Astrocyte (in vitro differentiated cells and primary cell): ENCODE measurements at regions not wholly inside any gene's neighbourhood (a gene's known extent, or its start where the extent isn't known, plus 50 kb on each side); places are given as distances from the start of the nearest gene placed in this dataset.

Experiments used
- DNase-seq: peaks from one replicate; pipeline ENCODE4 v3.0.0-alpha.2; 2010; ENCODE audit warnings: low read depth
- FAIRE-seq: peaks from 2 replicates; lab custom pipeline; 2011; peaks lifted over from hg19 to GRCh38; lab: Jason Lieb, UNC
- H2AFZ ChIP-seq: 2 replicates; pipeline ENCODE4 v1.6.0; 2012; ENCODE audit warnings: low read depth, low read length, inconsistent platforms
- H3K27ac ChIP-seq: 2 replicates; pipeline ENCODE4 v1.5.1; 2011; ENCODE audit warnings: low read depth, low read length, inconsistent platforms
- H3K27me3 ChIP-seq: 2 replicates; pipeline ENCODE4 v1.6.0; 2011; ENCODE audit warnings: low read length, inconsistent platforms; ENCODE audit not compliant: insufficient read depth
- H3K36me3 ChIP-seq: 2 replicates; pipeline ENCODE4 v1.5.1; 2011; ENCODE audit warnings: low read length, inconsistent platforms; ENCODE audit not compliant: insufficient read depth
- H3K4me1 ChIP-seq: 2 replicates; pipeline ENCODE4 v1.5.1; 2011; ENCODE audit warnings: low read length, inconsistent platforms; ENCODE audit not compliant: insufficient read depth
- H3K4me2 ChIP-seq: 2 replicates; pipeline ENCODE4 v1.6.0; 2012; ENCODE audit warnings: low read length, inconsistent platforms
- H3K4me3 ChIP-seq: 2 replicates; pipeline ENCODE4 v1.5.1; 2011; ENCODE audit warnings: low read depth, mild to moderate bottlenecking, low read length, inconsistent platforms; ENCODE audit not compliant: insufficient read depth
- H3K79me2 ChIP-seq: 2 replicates; pipeline ENCODE4 v1.6.0; 2012; ENCODE audit warnings: mild to moderate bottlenecking, low read length, inconsistent platforms; ENCODE audit not compliant: insufficient read depth
- H3K9ac ChIP-seq: 2 replicates; pipeline ENCODE4 v1.6.0; 2012; ENCODE audit warnings: mild to moderate bottlenecking, low read length, inconsistent platforms
- H3K9me3 ChIP-seq: 2 replicates; pipeline ENCODE4 v1.5.1; 2012; ENCODE audit warnings: low read depth, mild to moderate bottlenecking, low read length, inconsistent platforms; ENCODE audit not compliant: insufficient read depth
- H4K20me1 ChIP-seq: 2 replicates; pipeline ENCODE4 v1.6.0; 2012; ENCODE audit warnings: low read length, inconsistent platforms; ENCODE audit not compliant: insufficient read depth
- H3K27ac Mint-ChIP-seq: one replicate; pipeline ENCODE4 v1.8.0; 2021; ENCODE audit warnings: mild to moderate bottlenecking, mixed read lengths; ENCODE audit not compliant: unreplicated experiment
- H3K27me3 Mint-ChIP-seq: one replicate; pipeline ENCODE4 v1.8.0; 2021; ENCODE audit warnings: low read depth, mixed read lengths; ENCODE audit not compliant: unreplicated experiment
- H3K36me3 Mint-ChIP-seq: one replicate; pipeline ENCODE4 v1.8.0; 2021; ENCODE audit warnings: low read depth, mixed read lengths; ENCODE audit not compliant: unreplicated experiment
- H3K4me1 Mint-ChIP-seq: one replicate; pipeline ENCODE4 v1.8.0; 2021; ENCODE audit warnings: low read depth, mixed read lengths; ENCODE audit not compliant: unreplicated experiment
- H3K4me3 Mint-ChIP-seq: one replicate; pipeline ENCODE4 v1.8.0; 2021; ENCODE audit warnings: mild to moderate bottlenecking, moderate library complexity, mixed read lengths; ENCODE audit not compliant: unreplicated experiment
- H3K9me3 Mint-ChIP-seq: one replicate; pipeline ENCODE4 v1.8.0; 2021; ENCODE audit warnings: mild to moderate bottlenecking, mixed read lengths; ENCODE audit not compliant: unreplicated experiment
- CTCF ChIP-seq: IDR thresholded peaks from 2 replicates; pipeline ENCODE4 v1.5.1; 2011; ENCODE audit warnings: low read depth, mild to moderate bottlenecking, inconsistent platforms, low read length, moderate library complexity; ENCODE audit not compliant: insufficient read depth
- EZH2 ChIP-seq: IDR thresholded peaks from 2 replicates; pipeline ENCODE4 v1.6.1; 2012; ENCODE audit warnings: mild to moderate bottlenecking, low read length, inconsistent platforms; ENCODE audit not compliant: insufficient read depth

- Histone ChIP-seq H3K79me2 (no peaks in the 10 kb centered on the region), H3K4me2 (peak overlapping the region; percentile 75), H3K9ac (peak overlapping the region; percentile 61), H3K4me3 (no peak overlapping the region), H3K9me3 (no peaks in the 10 kb centered on the region), H4K20me1 (no peaks in the 10 kb centered on the region), H3K36me3 (no peaks in the 10 kb centered on the region), H2AFZ (no peak overlapping the region), H3K27me3 (no peaks in the 10 kb centered on the region), H3K4me1 (peaks cover 16% of the 10 kb centered on the region), H3K27ac (peak overlapping the region; percentile 70)
- Mint-ChIP-seq H3K27ac (peak overlapping the region; percentile 91), H3K4me1 (peaks cover 34% of the 10 kb centered on the region), H3K36me3 (no peaks in the 10 kb centered on the region), H3K4me3 (peak overlapping the region; percentile 37), H3K27me3 (no peaks in the 10 kb centered on the region), H3K9me3 (no peaks in the 10 kb centered on the region)
- TF ChIP-seq CTCF (no peak), EZH2 (no peak)
- peak; percentile 97 for FAIRE-seq
- peak; percentile 89 for DNase-seq
Observed at GRCh38 chr3:25156626-25157025, 271.4 kb upstream of the RARB start.

- no peak for FAIRE-seq
Observed at GRCh38 chr3:25165306-25165705, 262.8 kb upstream of the RARB start.

More at GRCh38 chr3:25165306-25165705, 262.8 kb upstream of the RARB start:
- no peak for TF ChIP-seq CTCF
- TF ChIP-seq EZH2: no peak
- Histone ChIP-seq H3K27ac (no peak overlapping the region), H3K36me3 (no peaks in the 10 kb centered on the region), H3K4me3 (no peak overlapping the region), H3K27me3 (no peaks in the 10 kb centered on the region), H3K9ac (no peak overlapping the region), H2AFZ (no peak overlapping the region), H3K4me2 (no peak overlapping the region), H3K79me2 (no peaks in the 10 kb centered on the region), H3K4me1 (no peaks in the 10 kb centered on the region), H4K20me1 (no peaks in the 10 kb centered on the region), H3K9me3 (no peaks in the 10 kb centered on the region)
- Mint-ChIP-seq H3K4me3 (no peak overlapping the region), H3K4me1 (peaks cover 3% of the 10 kb centered on the region), H3K9me3 (peaks cover 5% of the 10 kb centered on the region), H3K27ac (no peak overlapping the region), H3K36me3 (no peaks in the 10 kb centered on the region), H3K27me3 (no peaks in the 10 kb centered on the region)
- DNase-seq: no peak
